ENCODE measurements at regions not wholly inside any gene's neighbourhood (a gene's known extent, or its start where the extent isn't known, plus 50 kb on each side); places are given as distances from the start of the nearest gene placed in this dataset.

DNA sequence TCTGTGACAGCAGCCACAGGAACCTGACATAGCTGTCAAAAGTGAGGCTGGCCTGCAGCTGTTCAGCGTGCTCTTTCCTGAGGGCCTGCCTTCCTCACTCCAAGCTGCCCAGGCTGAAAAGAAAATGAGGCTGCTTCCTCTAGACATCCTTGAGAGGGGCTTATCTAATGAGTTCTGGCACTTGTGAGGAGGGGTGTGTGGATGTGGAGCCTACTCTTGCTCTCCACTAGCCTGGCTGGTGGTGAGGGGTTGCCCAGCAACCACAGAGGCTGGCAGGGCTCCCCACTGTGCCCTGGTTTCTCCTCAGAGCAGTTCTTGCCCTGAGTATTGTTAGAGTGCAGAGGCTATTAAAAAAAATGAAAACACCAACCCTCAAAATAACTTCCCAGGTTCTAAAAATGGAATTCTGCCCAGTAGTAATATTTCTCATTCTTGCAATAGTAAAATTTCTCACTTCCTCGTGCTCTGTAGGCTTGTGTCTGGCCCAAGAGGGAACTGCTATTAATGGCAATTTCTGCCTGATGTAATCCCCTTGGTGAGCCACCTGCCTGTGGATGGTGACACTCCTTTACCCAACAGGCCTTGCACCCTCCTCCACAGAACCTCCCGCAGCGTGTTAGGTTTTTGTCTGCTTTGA, 52.6 kb upstream of the EPS8L3 start:
- DNase-seq (ENCODE audit: low spot score): no peak
- POLR2A ChIA-PET (ENCODE audit: low non-redundant PET): no interaction called here
- CTCF ChIA-PET: no interaction called here
- TF ChIP-seq, protein P1, sequence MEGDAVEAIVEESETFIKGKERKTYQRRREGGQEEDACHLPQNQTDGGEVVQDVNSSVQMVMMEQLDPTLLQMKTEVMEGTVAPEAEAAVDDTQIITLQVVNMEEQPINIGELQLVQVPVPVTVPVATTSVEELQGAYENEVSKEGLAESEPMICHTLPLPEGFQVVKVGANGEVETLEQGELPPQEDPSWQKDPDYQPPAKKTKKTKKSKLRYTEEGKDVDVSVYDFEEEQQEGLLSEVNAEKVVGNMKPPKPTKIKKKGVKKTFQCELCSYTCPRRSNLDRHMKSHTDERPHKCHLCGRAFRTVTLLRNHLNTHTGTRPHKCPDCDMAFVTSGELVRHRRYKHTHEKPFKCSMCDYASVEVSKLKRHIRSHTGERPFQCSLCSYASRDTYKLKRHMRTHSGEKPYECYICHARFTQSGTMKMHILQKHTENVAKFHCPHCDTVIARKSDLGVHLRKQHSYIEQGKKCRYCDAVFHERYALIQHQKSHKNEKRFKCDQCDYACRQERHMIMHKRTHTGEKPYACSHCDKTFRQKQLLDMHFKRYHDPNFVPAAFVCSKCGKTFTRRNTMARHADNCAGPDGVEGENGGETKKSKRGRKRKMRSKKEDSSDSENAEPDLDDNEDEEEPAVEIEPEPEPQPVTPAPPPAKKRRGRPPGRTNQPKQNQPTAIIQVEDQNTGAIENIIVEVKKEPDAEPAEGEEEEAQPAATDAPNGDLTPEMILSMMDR (conservative IDR thresholded peaks at IDR 0.05; ENCODE audit: low read depth): no peak
- no peak overlapping the region for H3K27ac ChIP-seq

DNA sequence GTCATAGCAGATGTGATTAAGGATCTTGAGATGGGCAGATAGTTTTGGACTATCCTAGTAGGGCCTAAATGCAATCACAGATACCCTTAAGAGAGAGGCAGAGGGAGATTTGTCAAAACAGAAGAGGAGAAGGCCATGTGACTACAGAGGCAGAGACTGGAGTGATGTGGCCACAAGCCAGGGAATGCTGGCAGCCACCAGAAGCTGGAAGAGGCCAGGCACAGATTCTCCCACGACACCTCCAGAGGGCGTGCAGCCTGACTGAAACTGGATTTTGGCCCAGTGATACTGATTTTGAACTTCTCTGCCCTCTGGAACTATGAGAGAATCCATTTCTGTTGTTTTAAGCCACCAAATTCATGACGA, 52.1 kb upstream of the EPS8L3 start:
- TF ChIP-seq, protein P1 (conservative IDR thresholded peaks at IDR 0.05; ENCODE audit: low read depth): no peak
- H3K27ac ChIP-seq: no peak overlapping the region
- no peak for DNase-seq (ENCODE audit: low spot score)
- ChIA-PET POLR2A (ENCODE audit: low non-redundant PET) (no interaction called here), CTCF (no interaction called here)

DNA sequence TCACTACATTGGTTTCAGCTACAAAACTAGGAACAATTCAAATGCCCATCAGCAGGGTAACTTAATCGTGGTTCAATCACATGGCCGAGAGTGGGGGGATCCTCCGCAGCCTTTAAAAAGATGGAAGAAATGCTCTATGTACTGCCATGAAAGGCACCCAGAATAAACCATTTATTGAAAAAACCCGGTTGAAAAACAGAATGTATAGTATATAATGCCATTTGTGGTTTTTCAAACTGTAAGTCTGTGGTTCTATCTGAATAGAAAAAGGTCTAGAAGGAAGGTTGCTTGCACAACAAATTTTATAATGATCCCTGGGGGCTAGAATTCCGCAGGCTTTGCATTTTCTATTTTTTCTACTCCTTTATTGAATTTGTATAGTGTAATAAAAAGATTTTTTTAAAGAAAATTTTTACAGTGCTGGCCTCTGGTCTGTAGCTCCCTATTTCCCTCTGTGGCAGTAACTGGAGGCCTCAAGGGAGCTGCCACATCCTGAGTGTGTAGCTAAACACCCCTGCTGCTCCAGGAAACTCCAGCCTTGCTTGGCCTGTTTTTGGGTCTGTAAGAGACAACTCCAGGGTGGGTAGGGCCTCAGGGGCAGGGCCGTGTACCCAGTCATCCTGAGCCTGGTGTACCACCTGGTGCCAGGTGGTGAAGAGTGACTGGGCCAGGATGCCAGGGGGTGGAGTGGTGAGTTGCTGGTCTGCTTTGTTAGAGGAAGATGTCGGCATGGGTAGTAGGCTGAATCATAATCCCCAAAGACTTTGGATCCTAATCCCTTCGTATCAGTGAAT, 51.5 kb upstream of the EPS8L3 start:
- TF ChIP-seq, protein P1 (conservative IDR thresholded peaks at IDR 0.05; ENCODE audit: low read depth): no peak
- ChIA-PET POLR2A (ENCODE audit: low non-redundant PET) (no interaction called here), CTCF (no interaction called here)
- no peak for DNase-seq (ENCODE audit: low spot score)
- no peak overlapping the region for H3K27ac ChIP-seq

DNA sequence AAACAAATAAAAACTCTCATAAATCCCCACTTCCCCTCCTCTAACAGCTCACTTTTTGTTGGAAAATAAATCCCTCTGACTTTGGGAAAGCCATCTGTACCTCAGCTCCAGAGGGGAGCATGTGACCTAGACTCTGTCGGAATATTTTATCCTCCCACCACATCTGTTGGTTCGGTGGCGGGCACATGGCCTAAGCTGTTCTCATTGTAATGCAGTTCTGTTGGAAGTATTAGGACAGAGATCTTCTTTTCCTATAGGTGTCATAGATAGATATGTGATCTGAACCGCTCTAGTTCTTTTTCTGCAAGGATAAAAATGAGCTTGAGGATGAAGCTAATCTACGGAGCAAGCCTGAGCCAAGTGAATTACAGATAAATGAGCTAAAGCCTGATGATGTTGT, 50.5 kb upstream of the EPS8L3 start:
- TF ChIP-seq, protein P1 (conservative IDR thresholded peaks at IDR 0.05; ENCODE audit: low read depth): no peak
- ChIA-PET POLR2A (ENCODE audit: low non-redundant PET) (no interaction called here), CTCF (no interaction called here)
- DNase-seq (ENCODE audit: low spot score): no peak
- H3K27ac ChIP-seq: no peak overlapping the region
